Naive thymus-derived CD8-positive, alpha-beta T cell (primary cell): ENCODE measurements at regions not wholly inside any gene's neighbourhood (a gene's known extent, or its start where the extent isn't known, plus 50 kb on each side); places are given as distances from the start of the nearest gene placed in this dataset.

ENCODE experiments used
- ATAC-seq, 2 donors: fragments of 150-1000 bp; cut with Tn5 transposase in 1 of 2; sonication (Bioruptor Pico), chemical (Tn5 transposase) in 1 of 2; 1 replicate in 1 of 2; 2 replicates in 1 of 2; pipeline ENCODE4 v1.10.0; 2021; ENCODE audit warnings: mild to moderate bottlenecking in 2 of 2, moderate library complexity in 2 of 2
- POLR2A ChIA-PET: fragments of 350-600 bp; sonication (Branson Sonifier 250); formaldehyde crosslinking; loops from one replicate; lab custom pipeline; 2021; ENCODE audit warnings: antibody characterized with exemption; lab: Charles Lee
- DNase-seq, 10 donors: peaks; one replicate each; pipeline versions ENCODE4 v3.0.0 to v3.0.0-alpha.2; 2020 to 2022
- H3K27ac Mint-ChIP-seq, 10 donors: one replicate each; pipeline ENCODE4 v1.8.0; 2020 to 2022; ENCODE audit warnings: mild to moderate bottlenecking in 10 of 10, mixed read lengths in 10 of 10, moderate library complexity in 4 of 10, inconsistent platforms in 1 of 10
- H3K27me3 Mint-ChIP-seq, 5 donors: one replicate each; pipeline ENCODE4 v1.8.0; 2021 to 2022; ENCODE audit warnings: mixed read lengths in 5 of 5
- H3K36me3 Mint-ChIP-seq, 3 donors: one replicate each; pipeline ENCODE4 v1.8.0; 2020 to 2022; ENCODE audit warnings: mixed read lengths in 3 of 3, mild to moderate bottlenecking in 2 of 3, inconsistent platforms in 1 of 3
- H3K4me1 Mint-ChIP-seq, 4 donors: one replicate each; pipeline ENCODE4 v1.8.0; 2021 to 2022; ENCODE audit warnings: mixed read lengths in 4 of 4
- H3K4me3 Mint-ChIP-seq, 10 donors: one replicate each; pipeline ENCODE4 v1.8.0; 2020 to 2022; ENCODE audit warnings: mild to moderate bottlenecking in 10 of 10, mixed read lengths in 10 of 10, moderate library complexity in 6 of 10, inconsistent platforms in 1 of 10
- H3K9me3 Mint-ChIP-seq, 9 donors: one replicate each; pipeline ENCODE4 v1.8.0; 2020 to 2022; ENCODE audit warnings: mixed read lengths in 9 of 9, mild to moderate bottlenecking in 3 of 9, inconsistent platforms in 1 of 9, moderate library complexity in 1 of 9

DNA sequence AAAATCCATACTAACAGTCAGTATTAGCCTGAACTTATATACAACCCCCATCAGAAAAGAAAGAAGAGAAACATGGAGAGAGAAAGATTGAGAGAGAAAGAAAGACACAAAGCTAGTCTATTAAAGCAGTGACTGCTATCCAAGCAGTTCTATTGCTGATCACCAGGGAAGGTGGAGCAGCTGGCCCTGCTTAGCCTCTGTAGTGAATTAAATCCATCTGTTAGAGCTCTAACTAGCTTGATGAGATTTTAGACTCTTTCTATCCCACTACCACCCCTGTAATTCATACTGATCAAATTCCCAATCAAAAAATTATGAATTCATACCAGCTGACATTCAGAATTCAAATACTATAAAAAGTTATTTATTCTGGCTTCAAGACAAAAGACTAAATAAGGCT lies 486.0 kb upstream of the LRRN3 start:
- no peak for DNase-seq
- Mint-ChIP-seq H3K4me3 (no peak overlapping the region), H3K27ac (no peak overlapping the region), H3K9me3 (peaks cover 0 to 3% (median 0%) of the 10 kb centered on the region in 9 donors), H3K27me3 (no peaks in the 10 kb centered on the region), H3K4me1 (peaks cover 1 to 11% (median 8%) of the 10 kb centered on the region in 4 donors), H3K36me3 (no peaks in the 10 kb centered on the region)
- no peak for ATAC-seq
- POLR2A ChIA-PET = no interaction called here

DNA sequence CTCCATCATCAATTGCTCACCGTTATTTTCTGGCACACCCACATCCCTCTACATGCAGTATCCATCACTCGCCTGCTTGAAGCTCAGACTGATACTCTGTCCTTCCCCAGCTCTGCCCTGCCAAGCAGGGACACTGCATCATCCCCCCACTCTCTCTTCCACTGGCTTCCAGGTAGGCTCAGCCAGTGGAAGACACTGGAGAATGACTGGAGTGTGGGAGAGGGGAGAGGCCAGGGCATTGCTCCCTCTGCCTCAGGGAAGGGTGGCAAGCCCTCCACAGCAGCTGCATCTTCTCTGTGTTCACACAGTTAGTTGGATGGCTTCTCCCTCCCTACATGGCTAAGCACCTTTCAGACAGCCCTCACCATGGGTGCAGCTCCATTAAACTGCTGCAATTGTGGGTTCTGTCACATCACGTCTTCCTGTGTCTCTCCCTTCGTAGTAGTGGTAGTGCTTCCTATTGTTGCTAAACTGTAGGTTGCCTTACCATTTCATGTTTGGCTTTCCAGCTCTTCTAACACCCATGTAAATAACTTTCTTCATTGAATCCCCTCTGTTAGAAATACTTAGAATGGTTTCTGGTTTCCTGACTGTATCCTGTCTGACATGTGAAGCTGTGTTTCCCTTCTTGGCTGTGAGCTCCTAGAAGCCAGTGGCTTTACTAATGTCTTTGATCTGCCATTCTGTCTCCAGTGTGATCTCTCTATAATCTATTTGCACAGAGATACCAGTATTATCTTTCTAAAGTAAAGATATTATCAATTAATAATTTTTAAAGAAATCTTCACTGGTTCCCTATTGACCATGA lies 483.7 kb upstream of the LRRN3 start:
- H3K27ac Mint-ChIP-seq = peak overlapping the region in 3 of 10 donors; percentile 12 to 30 (median 13)

DNA sequence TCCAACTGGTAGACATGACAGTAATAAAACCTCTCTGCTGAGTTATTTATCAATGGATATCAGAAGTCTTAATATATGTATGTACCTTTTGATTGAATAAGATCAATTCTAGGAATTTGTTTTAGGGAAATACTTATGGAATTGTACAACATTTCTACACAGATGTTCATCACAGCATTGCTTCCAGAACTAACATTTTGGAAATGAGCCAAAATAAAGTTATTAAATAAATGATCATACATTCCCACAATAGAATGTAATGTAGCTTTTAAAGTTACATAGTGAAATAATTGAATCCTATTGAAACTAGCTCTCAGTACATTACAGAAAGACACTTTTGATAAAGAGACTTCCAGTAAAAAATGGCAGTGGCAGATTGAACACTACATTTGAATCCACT lies 481.6 kb upstream of the LRRN3 start:
- Mint-ChIP-seq H3K27me3 (no peaks in the 10 kb centered on the region), H3K9me3 (peaks cover 0 to 3% (median 0%) of the 10 kb centered on the region in 9 donors), H3K4me3 (no peak overlapping the region), H3K27ac (no peak overlapping the region), H3K36me3 (no peaks in the 10 kb centered on the region), H3K4me1 (peaks cover 1 to 11% (median 8%) of the 10 kb centered on the region in 4 donors)
- POLR2A ChIA-PET = no interaction called here
- ATAC-seq = no peak
- no peak for DNase-seq

More for the DNA sequence above, 483.7 kb upstream of the LRRN3 start:
- Mint-ChIP-seq H3K9me3 (peaks cover 0 to 3% (median 0%) of the 10 kb centered on the region in 9 donors), H3K27me3 (no peaks in the 10 kb centered on the region), H3K4me1 (peaks cover 1 to 11% (median 8%) of the 10 kb centered on the region in 4 donors), H3K4me3 (no peak overlapping the region), H3K36me3 (no peaks in the 10 kb centered on the region)
- DNase-seq = no peak
- peak in 1 of 2 donors; percentile 48 for ATAC-seq
- POLR2A ChIA-PET = no interaction called here

DNA sequence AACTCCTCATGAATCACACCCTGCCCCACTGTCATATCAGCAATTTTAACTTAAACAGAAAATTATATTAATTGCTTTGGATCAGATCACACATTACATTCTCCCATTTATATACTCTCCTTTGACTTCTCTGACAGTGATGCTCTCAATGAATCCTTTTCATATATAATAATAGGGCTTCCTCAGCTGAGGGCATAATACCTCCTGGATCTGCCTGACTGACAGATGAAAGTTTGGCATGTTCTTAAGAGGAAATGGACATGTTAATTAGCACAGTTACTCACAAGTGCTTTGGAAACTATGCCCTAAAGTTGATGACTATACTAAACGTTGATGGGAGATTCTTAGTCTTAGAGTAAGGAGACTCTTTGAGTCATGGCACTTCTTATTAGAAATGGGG lies 478.2 kb upstream of the LRRN3 start:
- ATAC-seq = no peak
- POLR2A ChIA-PET = no interaction called here
- H3K4me3 Mint-ChIP-seq = no peak overlapping the region

More for the DNA sequence above, 478.2 kb upstream of the LRRN3 start:
- Mint-ChIP-seq H3K9me3 (peaks cover 0 to 2% (median 0%) of the 10 kb centered on the region in 9 donors), H3K27me3 (no peaks in the 10 kb centered on the region), H3K27ac (no peak overlapping the region), H3K4me1 (peaks cover 0 to under 1% (median 0%) of the 10 kb centered on the region in 4 donors), H3K36me3 (no peaks in the 10 kb centered on the region)
- no peak for DNase-seq
